ENCODE measurements at regions not wholly inside any gene's neighbourhood (a gene's known extent, or its start where the extent isn't known, plus 50 kb on each side); places are given as distances from the start of the nearest gene placed in this dataset.

DNA sequence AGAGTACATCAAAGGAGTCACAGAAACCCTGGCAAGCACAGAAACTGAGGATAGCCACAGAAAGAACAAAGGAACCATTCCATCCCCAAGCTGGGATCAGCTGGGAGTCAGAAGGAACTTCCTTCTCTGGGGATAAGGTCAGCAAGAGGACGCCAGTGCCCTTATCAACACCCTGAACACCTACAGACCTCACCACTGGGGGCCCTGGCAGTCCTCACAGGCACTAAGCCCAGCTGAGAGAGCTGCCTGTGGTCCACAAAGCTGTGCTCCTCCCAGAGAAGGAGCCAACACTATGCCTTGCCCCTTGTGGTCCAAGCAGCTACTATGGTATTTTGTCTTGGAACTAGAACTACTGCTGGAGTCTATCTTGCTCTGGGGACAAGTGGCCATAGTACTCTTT lies 171.1 kb upstream of the CCDC196 start:
- TF ChIP-seq CTCF (IDR thresholded peaks at IDR 0.05): no peak
- TF ChIP-seq POLR2A (IDR thresholded peaks at IDR 0.05): no peak
